ENCODE measurements at regions not wholly inside any gene's neighbourhood (a gene's known extent, or its start where the extent isn't known, plus 50 kb on each side); places are given as distances from the start of the nearest gene placed in this dataset.
A peak's percentile ranks its signal among the peaks of the same experiment; 100 is the strongest.

DNA sequence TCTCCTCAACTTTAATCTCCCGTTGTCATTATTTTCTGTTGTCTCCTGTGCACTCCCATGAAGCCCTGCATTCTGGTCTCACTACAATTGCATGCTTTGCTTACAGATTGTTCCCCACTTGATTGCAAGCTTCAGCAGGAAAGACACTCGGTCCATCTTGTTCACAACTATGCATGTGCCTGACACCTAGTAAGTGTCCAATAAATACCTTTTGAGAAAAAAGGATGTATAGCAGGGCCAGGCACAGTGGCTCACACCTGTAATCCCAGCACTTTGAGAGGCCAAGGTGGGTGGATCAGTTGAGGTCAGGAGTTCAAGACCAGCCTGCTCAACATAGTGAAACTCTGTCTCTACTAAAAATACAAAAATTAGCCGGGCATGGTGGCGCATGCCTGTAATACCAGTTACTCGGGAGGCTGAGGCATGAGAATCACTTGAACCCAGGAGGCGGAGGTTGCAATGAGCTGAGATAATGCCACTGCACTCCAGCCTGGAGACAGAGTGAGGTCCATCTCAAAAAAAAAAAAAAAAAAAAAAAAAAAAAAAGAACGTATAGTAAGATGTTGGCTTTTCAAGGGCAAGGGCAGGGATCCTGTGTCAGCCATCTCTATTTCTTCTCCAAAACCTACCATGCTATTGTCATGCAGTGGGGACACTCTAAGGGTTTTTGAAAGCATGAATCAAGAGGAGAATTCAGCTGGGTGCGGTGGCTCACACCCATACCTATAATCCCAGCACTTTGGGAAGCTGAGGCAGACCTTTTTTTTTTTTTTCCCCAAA is 338.3 kb downstream of the MYCN start:
- no peak for DNase-seq (ENCODE audit: low spot score)

GRCh38 chr2:16277117-16277516 is 336.8 kb downstream of the MYCN start:
- DNase-seq (ENCODE audit: low spot score), result no peak

DNA sequence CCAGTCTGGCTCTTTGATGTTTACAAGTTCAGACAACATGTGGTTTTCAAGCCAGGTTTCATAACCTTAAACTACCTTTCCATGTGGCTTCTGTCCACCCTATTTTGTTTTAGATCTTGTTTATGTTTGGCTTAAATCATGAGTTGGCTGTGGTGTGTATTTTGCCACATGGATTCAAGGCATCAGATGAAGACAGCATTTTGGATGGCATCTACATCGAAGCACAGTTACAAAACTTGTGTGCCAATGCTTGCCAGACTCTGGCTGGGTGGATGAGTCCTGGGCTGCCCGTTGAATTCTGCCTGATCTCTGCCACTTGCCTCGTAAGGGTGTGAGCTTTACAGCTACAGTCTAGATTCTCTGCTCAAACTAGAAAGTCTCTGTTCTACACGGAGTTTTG is 335.3 kb downstream of the MYCN start:
- DNase-seq (ENCODE audit: low spot score), result no peak

DNA sequence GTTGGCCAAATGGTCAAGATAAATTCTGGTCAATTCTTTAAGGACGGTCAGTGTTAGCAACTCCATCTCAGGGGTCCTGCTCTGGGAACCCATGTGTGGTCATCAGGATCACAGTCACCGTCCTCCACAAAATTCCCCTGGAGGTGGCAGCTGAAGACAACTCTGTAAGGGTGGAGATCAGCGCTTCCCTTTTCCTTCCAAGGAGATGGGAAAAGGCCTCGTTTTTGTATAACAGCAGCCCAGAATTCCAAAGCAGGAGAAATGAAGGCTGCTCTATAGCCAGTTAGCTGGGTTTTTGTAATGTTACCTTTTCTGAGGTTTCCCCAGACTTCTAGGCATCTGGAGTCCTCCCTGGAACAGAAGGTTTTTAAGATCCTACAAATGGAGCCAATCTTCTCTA is 334.8 kb downstream of the MYCN start:
- DNase-seq (ENCODE audit: low spot score), result no peak

- no peak for DNase-seq (ENCODE audit: low spot score)
Measured at GRCh38 chr2:16273111-16273510, 332.8 kb downstream of the MYCN start.

- peak; percentile 27 for DNase-seq (ENCODE audit: low spot score)
Measured at GRCh38 chr2:16272038-16272788, 331.9 kb downstream of the MYCN start.

- peak; percentile 9 for DNase-seq (ENCODE audit: low spot score)
Measured at GRCh38 chr2:16271231-16271896, 331.0 kb downstream of the MYCN start.

DNA sequence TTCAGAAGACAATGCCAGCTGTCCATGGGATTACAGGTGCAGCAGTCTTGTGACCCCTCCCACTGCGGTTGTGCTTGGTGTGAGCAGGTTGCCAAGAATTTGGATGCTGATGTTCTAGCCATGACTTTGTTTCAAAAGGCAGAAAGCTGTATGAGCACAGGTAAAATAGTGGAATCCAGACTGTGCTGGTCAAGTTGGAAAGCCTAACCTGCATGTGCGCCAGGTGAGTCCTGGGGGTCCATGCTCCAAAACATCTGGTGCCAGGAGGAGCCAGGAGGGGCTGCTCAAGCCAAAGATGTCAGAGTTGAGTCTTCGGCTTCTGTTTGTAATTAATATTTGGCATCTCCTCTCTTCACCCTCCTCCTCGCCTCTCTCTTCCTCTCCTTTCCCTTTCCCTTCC is 330.1 kb downstream of the MYCN start:
- DNase-seq (ENCODE audit: low spot score), result peak; percentile 13

GRCh38 chr2:16268301-16269000 is 328.1 kb downstream of the MYCN start:
- peak; percentile 4 for DNase-seq (ENCODE audit: low spot score)

GRCh38 chr2:16266571-16266970 is 326.2 kb downstream of the MYCN start:
- no peak for DNase-seq (ENCODE audit: low spot score)

GRCh38 chr2:16264931-16265540 is 324.7 kb downstream of the MYCN start:
- peak; percentile 24 for DNase-seq (ENCODE audit: low spot score)

DNA sequence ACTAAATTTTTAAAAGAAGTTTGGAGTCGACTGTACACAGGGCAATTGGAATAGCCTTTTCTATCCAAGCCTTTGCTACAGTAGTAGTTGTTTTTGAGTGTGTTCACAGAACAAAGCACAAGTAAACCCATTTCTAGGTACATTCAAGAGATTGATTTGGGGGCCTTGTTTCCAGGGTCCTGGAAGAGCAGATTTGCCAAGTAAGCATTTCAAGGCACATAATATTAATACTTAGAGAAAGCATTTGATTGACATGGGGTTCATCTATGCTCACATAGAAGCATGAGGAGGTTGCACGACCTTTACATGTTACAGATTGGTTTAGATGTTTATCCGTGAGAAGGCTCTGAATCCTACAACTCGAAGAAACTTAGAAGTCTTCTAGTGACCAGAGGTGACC is 324.1 kb downstream of the MYCN start:
- DNase-seq (ENCODE audit: low spot score), result no peak

- DNase-seq (ENCODE audit: low spot score), result no peak
Measured at GRCh38 chr2:16263241-16263890, 323.0 kb downstream of the MYCN start.

- DNase-seq (ENCODE audit: low spot score), result peak; percentile 59
Measured at GRCh38 chr2:16262526-16263178, 322.3 kb downstream of the MYCN start.

- DNase-seq (ENCODE audit: low spot score), result no peak
Measured at GRCh38 chr2:16261791-16262190, 321.4 kb downstream of the MYCN start.

DNA sequence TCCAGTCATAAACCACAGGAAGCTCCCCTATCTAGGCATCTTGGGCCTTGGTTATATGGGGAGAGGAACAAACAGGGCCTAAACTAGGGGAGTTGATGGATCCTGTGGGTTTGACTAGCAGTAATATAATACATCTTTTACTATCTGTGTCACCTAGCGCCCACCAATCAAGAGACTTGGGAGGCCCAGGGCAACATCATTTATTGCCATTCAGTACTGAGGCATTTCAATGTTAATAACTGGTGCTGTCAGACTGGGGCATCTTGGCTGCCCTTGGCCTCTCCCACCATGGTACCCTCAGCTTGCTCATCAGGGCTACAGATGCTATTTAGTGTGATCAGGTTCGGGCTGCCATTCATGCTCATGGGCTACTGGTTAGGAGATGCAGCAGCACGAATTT is 320.7 kb downstream of the MYCN start:
- no peak for DNase-seq (ENCODE audit: low spot score)

- DNase-seq (ENCODE audit: low spot score), result no peak
Measured at GRCh38 chr2:16260041-16260830, 319.9 kb downstream of the MYCN start.

- no peak for DNase-seq (ENCODE audit: low spot score)
Measured at GRCh38 chr2:16259010-16259409, 318.7 kb downstream of the MYCN start.

GRCh38 chr2:16258350-16258749 is 318.0 kb downstream of the MYCN start:
- no peak for DNase-seq (ENCODE audit: low spot score)

Data from ecto neural progenitor cell (in vitro differentiated cells).